ENCODE measurements at regions not wholly inside any gene's neighbourhood (a gene's known extent, or its start where the extent isn't known, plus 50 kb on each side); places are given as distances from the start of the nearest gene placed in this dataset.
"Not testable (repeated sequence)": the region's sequence is repeated elsewhere in the genome, so short reads cannot be mapped to it uniquely, and the experiment has no call there.

- no peak overlapping the region for H3K4me2 ChIP-seq
- ATAC-seq (no peak), DNase-seq (ENCODE audit: low read depth in 1 of 2, low spot score in 1 of 2) (no peak), FAIRE-seq (no peak)
- no peak overlapping the region for H3K4me3 ChIP-seq
- POLR2A ChIA-PET = no interaction called here
- no peak for TF ChIP-seq HES2 (IDR thresholded peaks at IDR 0.05)
- TF ChIP-seq HOXA7 (CRISPR knock-in tag; IDR thresholded peaks at IDR 0.05) = no peak
- TF ChIP-seq SREBF2 (IDR thresholded peaks at IDR 0.05) = no peak
- no peak for TF ChIP-seq ZFP36 (IDR thresholded peaks at IDR 0.05; ENCODE audit: borderline replicate concordance, partially characterized antibody)
- no peak for TF ChIP-seq NR3C1 (IDR thresholded peaks at IDR 0.05)
- TF ChIP-seq EHMT2 (IDR thresholded peaks at IDR 0.05; ENCODE audit: low read depth) = no peak
- no peak for TF ChIP-seq JUN (IDR thresholded peaks at IDR 0.05)
- TF ChIP-seq HMGXB4 (CRISPR knock-in tag; IDR thresholded peaks at IDR 0.05; ENCODE audit: borderline replicate concordance) = no peak
- TF ChIP-seq PHF8 (IDR thresholded peaks at IDR 0.05; ENCODE audit: borderline replicate concordance, low read depth) = no peak
- no peak overlapping the region for H3K27ac ChIP-seq
- 3% methylated on average over 2 of the region's 2 CpGs for WGBS (ENCODE audit: missing lambda C conversion rate)
- CTCF ChIA-PET = no interaction called here
- peaks cover 6% of the 10 kb centered on the region; the same call in 2 of the 3 replicates for H3K9me3 ChIP-seq
- no peaks in the 10 kb centered on the region for H3K4me1 ChIP-seq
These were observed 965.1 kb upstream of the SEMA6A start for GRCh38 chr5:117539692-117540091.

GRCh38 chr5:117533792-117534191, 959.2 kb upstream of the SEMA6A start:
- no peak overlapping the region for H3K4me2 ChIP-seq
- no peak overlapping the region for H3K27ac ChIP-seq
- WGBS (ENCODE audit: missing lambda C conversion rate) = 57% methylated on average over 2 of the region's 2 CpGs
- TF ChIP-seq TFCP2L1 (CRISPR knock-in tag; IDR thresholded peaks at IDR 0.05) = no peak
- TF ChIP-seq BCL3 (IDR thresholded peaks at IDR 0.05) = no peak
- no peak for TF ChIP-seq FOSL2 (IDR thresholded peaks at IDR 0.05)
- no peak for TF ChIP-seq FOSL2 (CRISPR knock-in tag; IDR thresholded peaks at IDR 0.05)
- TF ChIP-seq CEBPB (IDR thresholded peaks at IDR 0.05) = no peak
- H3K4me3 ChIP-seq = no peak overlapping the region
- ChIA-PET CTCF (no interaction called here), POLR2A (no interaction called here)
- ATAC-seq (no peak), DNase-seq (ENCODE audit: low read depth in 1 of 2, low spot score in 1 of 2) (no peak), FAIRE-seq (no peak)
- H3K9me3 ChIP-seq = no peaks in the 10 kb centered on the region; the same call in 2 of the 3 replicates
- H3K4me1 ChIP-seq = no peaks in the 10 kb centered on the region

- H3K4me3 ChIP-seq; CTCF ChIA-PET; H3K4me1 ChIP-seq; DNase-seq (ENCODE audit: low read depth in 1 of 2, low spot score in 1 of 2); FAIRE-seq; ATAC-seq; H3K27ac ChIP-seq; H3K4me2 ChIP-seq; POLR2A ChIA-PET; H3K9me3 ChIP-seq: not testable (repeated sequence)
- 52% methylated on average over 24 of the region's 30 CpGs for WGBS (ENCODE audit: missing lambda C conversion rate)
These were observed 958.5 kb upstream of the SEMA6A start for GRCh38 chr5:117533051-117533670.

- CTCF ChIA-PET = no interaction called here
- Histone ChIP-seq H3K9me3 (no peaks in the 10 kb centered on the region), H3K27ac (no peak overlapping the region), H3K4me3 (no peak overlapping the region), H3K4me1 (no peaks in the 10 kb centered on the region), H3K4me2 (no peak overlapping the region)
- no peak for DNase-seq (ENCODE audit: low read depth in 1 of 2, low spot score in 1 of 2)
- POLR2A ChIA-PET = no interaction called here
- 11% methylated on average over 3 of the region's 3 CpGs for WGBS (ENCODE audit: missing lambda C conversion rate)
- FAIRE-seq = no peak
- no peak for ATAC-seq
- TF ChIP-seq RNF2 (IDR thresholded peaks at IDR 0.05; ENCODE audit: borderline replicate concordance, low read depth) (no peak), USF2 (IDR thresholded peaks at IDR 0.05) (no peak), HMGXB4 (CRISPR knock-in tag; IDR thresholded peaks at IDR 0.05; ENCODE audit: borderline replicate concordance) (no peak), CHD2 (IDR thresholded peaks at IDR 0.05; ENCODE audit: low read length, partially characterized antibody) (no peak), HES2 (IDR thresholded peaks at IDR 0.05) (no peak), SREBF2 (IDR thresholded peaks at IDR 0.05) (no peak), POLR2A (IDR thresholded peaks at IDR 0.05; ENCODE audit: low read length) (no peak), HOXB5 (CRISPR knock-in tag; IDR thresholded peaks at IDR 0.05) (no peak), TP53 (CRISPR knock-in tag; IDR thresholded peaks at IDR 0.05) (no peak), MAFK (IDR thresholded peaks at IDR 0.05; ENCODE audit: partially characterized antibody) (no peak), KDM1A (IDR thresholded peaks at IDR 0.05; ENCODE audit: low read depth) (no peak), RAD21 (conservative IDR thresholded peaks at IDR 0.05 in 1 of 2, IDR thresholded peaks at IDR 0.05 in 1 of 2) (no peak), PHF8 (IDR thresholded peaks at IDR 0.05; ENCODE audit: borderline replicate concordance, low read depth) (no peak)
These were observed 945.4 kb upstream of the SEMA6A start for GRCh38 chr5:117519957-117520500.
